ENCODE measurements at regions not wholly inside any gene's neighbourhood (a gene's known extent, or its start where the extent isn't known, plus 50 kb on each side); places are given as distances from the start of the nearest gene placed in this dataset.

DNA sequence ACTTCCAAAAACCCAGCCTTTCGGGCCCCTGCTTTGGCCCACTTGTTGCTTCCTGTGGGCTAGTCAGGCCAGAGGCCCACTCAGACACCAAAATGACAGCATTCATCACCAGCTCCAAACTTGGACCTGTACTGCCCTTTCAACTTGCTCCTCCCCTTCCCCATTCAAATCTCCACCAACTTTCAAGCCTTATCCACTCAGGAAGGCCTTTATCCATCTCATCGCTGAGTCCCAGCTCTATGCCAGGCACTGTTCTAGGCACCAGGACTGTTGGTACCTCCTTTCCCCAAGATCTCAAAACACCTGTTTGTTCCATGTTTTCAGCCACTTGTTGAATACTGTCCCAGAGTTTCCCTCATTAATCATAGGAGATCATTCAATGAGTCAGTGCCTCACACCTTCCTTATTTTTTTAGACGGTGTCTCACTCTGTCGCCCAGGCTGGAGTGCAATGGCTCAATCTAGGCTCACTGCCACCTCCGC is 1011.4 kb downstream of the UQCRFS1 start:
- no peaks in the 10 kb centered on the region for H3K36me3 Mint-ChIP-seq
- no peaks in the 10 kb centered on the region for H3K27me3 Mint-ChIP-seq
- peaks cover 9% of the 10 kb centered on the region for H3K9me3 Mint-ChIP-seq
- no peaks in the 10 kb centered on the region for H3K4me1 Mint-ChIP-seq
- DNase-seq (ENCODE audit: low spot score in 2 of 2), result no peak
- no peak for ATAC-seq (ENCODE audit: low read depth)
- no peak overlapping the region for H3K4me3 Mint-ChIP-seq
- no peak overlapping the region for H3K27ac Mint-ChIP-seq

GRCh38 chr19:28199323-28199722 is 1013.6 kb downstream of the UQCRFS1 start:
- H3K9me3 Mint-ChIP-seq, result peaks cover 12% of the 10 kb centered on the region
- DNase-seq (ENCODE audit: low spot score in 2 of 2), result no peak
- H3K4me1 Mint-ChIP-seq, result no peaks in the 10 kb centered on the region
- no peak for ATAC-seq (ENCODE audit: low read depth)
- H3K36me3 Mint-ChIP-seq, result no peaks in the 10 kb centered on the region
- no peak overlapping the region for H3K27ac Mint-ChIP-seq
- H3K4me3 Mint-ChIP-seq, result no peak overlapping the region
- no peaks in the 10 kb centered on the region for H3K27me3 Mint-ChIP-seq

- H3K9me3 Mint-ChIP-seq, result peaks cover 9% of the 10 kb centered on the region
- DNase-seq (ENCODE audit: low spot score in 2 of 2) (no peak), ATAC-seq (ENCODE audit: low read depth) (no peak)
- H3K4me1 Mint-ChIP-seq, result no peaks in the 10 kb centered on the region
- H3K27me3 Mint-ChIP-seq, result no peaks in the 10 kb centered on the region
- H3K27ac Mint-ChIP-seq, result no peak overlapping the region
- H3K36me3 Mint-ChIP-seq, result no peaks in the 10 kb centered on the region
- H3K4me3 Mint-ChIP-seq, result no peak overlapping the region
These were observed 1016.0 kb downstream of the UQCRFS1 start for GRCh38 chr19:28196961-28197360.

GRCh38 chr19:28196101-28196500 is 1016.9 kb downstream of the UQCRFS1 start:
- peaks cover 6% of the 10 kb centered on the region for H3K9me3 Mint-ChIP-seq

GRCh38 chr19:28185646-28186045 is 1027.3 kb downstream of the UQCRFS1 start:
- Mint-ChIP-seq H3K36me3 (no peaks in the 10 kb centered on the region), H3K4me3 (no peak overlapping the region), H3K9me3 (peaks cover 6% of the 10 kb centered on the region), H3K27ac (no peak overlapping the region), H3K27me3 (no peaks in the 10 kb centered on the region), H3K4me1 (no peaks in the 10 kb centered on the region)
- DNase-seq (ENCODE audit: low spot score in 2 of 2) (no peak), ATAC-seq (ENCODE audit: low read depth) (no peak)

More at GRCh38 chr19:28196101-28196500, 1016.9 kb downstream of the UQCRFS1 start:
- no peaks in the 10 kb centered on the region for H3K4me1 Mint-ChIP-seq
- no peak overlapping the region for H3K4me3 Mint-ChIP-seq
- H3K36me3 Mint-ChIP-seq, result no peaks in the 10 kb centered on the region
- DNase-seq (ENCODE audit: low spot score in 2 of 2), result no peak
- no peak for ATAC-seq (ENCODE audit: low read depth)
- H3K27me3 Mint-ChIP-seq, result no peaks in the 10 kb centered on the region
- H3K27ac Mint-ChIP-seq, result no peak overlapping the region

DNA sequence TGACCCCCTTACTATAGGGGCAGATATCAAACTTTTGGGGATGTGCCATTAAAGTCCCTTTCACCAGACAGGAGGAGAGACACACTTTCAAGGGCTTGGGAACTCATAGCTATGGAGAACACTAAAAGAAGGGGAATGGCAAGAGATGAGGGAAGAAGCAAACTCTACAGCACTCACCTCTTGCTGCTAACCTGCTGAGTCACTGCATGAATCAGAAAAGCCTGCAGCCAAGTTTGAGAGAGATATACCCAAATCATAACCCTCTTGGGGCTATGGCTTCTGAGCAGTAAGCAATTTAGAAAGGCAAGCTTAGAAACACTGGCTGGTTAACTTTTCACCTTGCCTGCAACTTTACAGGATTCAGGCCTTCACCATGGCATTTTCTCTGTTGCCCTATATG is 1028.0 kb downstream of the UQCRFS1 start:
- no peaks in the 10 kb centered on the region for H3K4me1 Mint-ChIP-seq
- no peak overlapping the region for H3K4me3 Mint-ChIP-seq
- peaks cover 6% of the 10 kb centered on the region for H3K9me3 Mint-ChIP-seq
- H3K36me3 Mint-ChIP-seq, result no peaks in the 10 kb centered on the region
- ATAC-seq (ENCODE audit: low read depth), result no peak
- no peak overlapping the region for H3K27ac Mint-ChIP-seq
- no peak for DNase-seq (ENCODE audit: low spot score in 2 of 2)
- H3K27me3 Mint-ChIP-seq, result no peaks in the 10 kb centered on the region

DNA sequence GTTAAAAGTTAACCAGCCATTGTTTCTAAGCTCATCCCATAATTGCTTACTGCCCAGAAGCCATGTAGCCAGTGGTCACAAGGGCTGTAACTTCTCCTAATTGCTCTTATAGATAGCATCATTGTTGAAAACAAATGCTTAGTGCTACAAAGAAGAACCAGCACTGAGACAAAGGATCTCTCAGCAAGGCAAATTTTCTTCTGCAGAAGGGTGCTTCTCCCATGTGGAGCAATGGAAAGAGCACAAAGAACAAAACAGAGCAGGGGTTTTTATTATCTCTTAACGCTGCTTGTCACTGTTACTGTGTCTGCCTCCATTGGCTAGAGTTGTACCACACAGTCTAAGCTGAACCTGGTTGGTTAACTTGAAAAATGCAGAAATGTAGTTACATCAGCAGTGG is 1036.8 kb downstream of the UQCRFS1 start:
- ATAC-seq (ENCODE audit: low read depth) (no peak), DNase-seq (ENCODE audit: low spot score in 2 of 2) (no peak)
- Mint-ChIP-seq H3K9me3 (peaks cover 20% of the 10 kb centered on the region), H3K4me1 (no peaks in the 10 kb centered on the region), H3K27ac (no peak overlapping the region), H3K4me3 (no peak overlapping the region), H3K27me3 (no peaks in the 10 kb centered on the region), H3K36me3 (no peaks in the 10 kb centered on the region)

GRCh38 chr19:28171983-28172382 is 1041.0 kb downstream of the UQCRFS1 start:
- H3K4me1 Mint-ChIP-seq, result no peaks in the 10 kb centered on the region
- H3K27ac Mint-ChIP-seq, result no peak overlapping the region
- no peak overlapping the region for H3K4me3 Mint-ChIP-seq
- H3K27me3 Mint-ChIP-seq, result no peaks in the 10 kb centered on the region
- DNase-seq (ENCODE audit: low spot score in 2 of 2) (no peak), ATAC-seq (ENCODE audit: low read depth) (no peak)
- no peaks in the 10 kb centered on the region for H3K36me3 Mint-ChIP-seq
- H3K9me3 Mint-ChIP-seq, result peaks cover 22% of the 10 kb centered on the region

GRCh38 chr19:28170066-28170465 is 1042.9 kb downstream of the UQCRFS1 start:
- no peak for ATAC-seq (ENCODE audit: low read depth)
- Mint-ChIP-seq H3K4me3 (no peak overlapping the region), H3K27me3 (no peaks in the 10 kb centered on the region), H3K27ac (no peak overlapping the region), H3K36me3 (no peaks in the 10 kb centered on the region), H3K4me1 (no peaks in the 10 kb centered on the region), H3K9me3 (peaks cover 15% of the 10 kb centered on the region)
- DNase-seq (ENCODE audit: low spot score in 2 of 2), result no peak

DNA sequence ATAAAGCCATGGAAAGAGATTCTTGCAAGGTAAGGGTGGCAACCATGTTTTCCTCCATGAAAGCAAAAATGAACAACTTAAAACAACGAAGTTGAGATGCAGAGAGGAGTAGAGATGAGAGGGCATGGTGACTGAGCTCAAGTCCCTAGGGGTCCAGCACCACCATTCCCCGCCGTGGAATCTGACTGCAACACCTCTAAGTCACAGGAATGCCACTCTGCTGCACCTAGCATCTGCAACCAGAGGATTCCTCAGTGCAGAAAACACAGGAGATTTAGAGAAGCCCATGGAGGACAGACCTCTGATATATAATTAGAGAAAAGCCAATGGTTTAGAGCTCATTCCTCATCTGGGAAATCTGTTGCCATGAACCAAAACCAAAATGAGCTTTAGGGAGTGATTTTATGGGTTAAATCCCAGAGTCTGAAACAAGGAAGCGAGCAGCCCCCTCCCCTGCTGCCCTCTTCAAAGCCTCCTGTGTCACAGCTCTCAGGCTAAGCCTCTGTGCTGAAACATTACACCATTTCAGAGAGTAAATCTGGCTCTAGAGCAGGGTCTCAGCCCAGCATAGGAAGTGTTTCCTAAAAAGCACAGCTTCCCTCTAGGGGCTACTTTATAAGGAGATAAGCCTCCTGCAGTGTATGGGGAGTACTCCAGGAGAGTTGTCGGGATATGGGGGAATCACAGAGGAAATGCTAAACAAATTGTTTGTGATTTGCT is 1043.6 kb downstream of the UQCRFS1 start:
- Mint-ChIP-seq H3K9me3 (peaks cover 15% of the 10 kb centered on the region), H3K27ac (no peak overlapping the region), H3K36me3 (no peaks in the 10 kb centered on the region), H3K27me3 (no peaks in the 10 kb centered on the region), H3K4me3 (no peak overlapping the region), H3K4me1 (no peaks in the 10 kb centered on the region)
- ATAC-seq (ENCODE audit: low read depth) (no peak), DNase-seq (ENCODE audit: low spot score in 2 of 2) (no peak)

DNA sequence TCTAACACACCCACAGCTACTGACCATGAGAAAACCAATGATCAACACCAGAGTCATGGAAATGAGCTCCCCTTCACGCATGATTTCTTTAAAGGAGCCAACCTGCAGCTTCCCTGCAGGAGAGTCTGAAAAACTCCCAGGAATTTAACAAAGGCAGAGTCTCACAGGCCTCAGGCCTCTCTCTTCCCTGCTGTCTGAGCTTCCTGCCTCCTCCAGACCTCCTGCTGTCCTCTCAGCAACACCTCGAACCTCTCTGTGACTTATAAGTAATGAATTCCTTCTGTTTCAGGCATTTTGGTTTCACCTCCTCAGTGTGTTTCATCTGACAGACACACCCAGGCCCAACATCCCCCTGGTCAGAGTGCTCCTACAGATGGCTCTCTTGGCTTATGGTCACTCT is 1044.4 kb downstream of the UQCRFS1 start:
- no peak overlapping the region for H3K4me3 Mint-ChIP-seq
- H3K9me3 Mint-ChIP-seq, result peaks cover 15% of the 10 kb centered on the region
- ATAC-seq (ENCODE audit: low read depth) (no peak), DNase-seq (ENCODE audit: low spot score in 2 of 2) (no peak)
- no peaks in the 10 kb centered on the region for H3K27me3 Mint-ChIP-seq
- H3K27ac Mint-ChIP-seq, result no peak overlapping the region
- H3K4me1 Mint-ChIP-seq, result no peaks in the 10 kb centered on the region
- no peaks in the 10 kb centered on the region for H3K36me3 Mint-ChIP-seq

DNA sequence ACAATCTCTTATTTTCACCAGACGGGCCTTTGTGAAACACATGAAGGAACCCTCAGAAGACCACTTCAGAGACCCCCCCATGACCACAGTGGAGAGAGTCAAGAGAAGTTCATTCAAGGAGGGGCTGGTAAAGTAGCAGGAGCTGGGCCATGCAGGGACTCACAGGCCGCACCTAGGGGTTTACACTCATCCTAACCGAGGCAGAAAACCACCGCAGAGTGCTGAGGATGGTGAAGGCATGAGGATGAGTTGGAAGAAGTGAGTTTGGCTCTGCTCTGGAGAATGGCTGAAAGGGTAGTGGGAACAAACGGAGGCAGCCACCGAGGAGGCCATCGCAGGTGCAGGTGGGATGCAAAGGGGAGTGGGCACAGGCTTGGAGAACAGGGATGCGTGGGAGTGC is 1046.9 kb downstream of the UQCRFS1 start:
- no peak overlapping the region for H3K27ac Mint-ChIP-seq
- H3K4me1 Mint-ChIP-seq, result no peaks in the 10 kb centered on the region
- DNase-seq (ENCODE audit: low spot score in 2 of 2), result no peak
- no peak overlapping the region for H3K4me3 Mint-ChIP-seq
- H3K27me3 Mint-ChIP-seq, result no peaks in the 10 kb centered on the region
- H3K9me3 Mint-ChIP-seq, result peaks cover 5% of the 10 kb centered on the region
- H3K36me3 Mint-ChIP-seq, result no peaks in the 10 kb centered on the region
- ATAC-seq (ENCODE audit: low read depth), result no peak

DNA sequence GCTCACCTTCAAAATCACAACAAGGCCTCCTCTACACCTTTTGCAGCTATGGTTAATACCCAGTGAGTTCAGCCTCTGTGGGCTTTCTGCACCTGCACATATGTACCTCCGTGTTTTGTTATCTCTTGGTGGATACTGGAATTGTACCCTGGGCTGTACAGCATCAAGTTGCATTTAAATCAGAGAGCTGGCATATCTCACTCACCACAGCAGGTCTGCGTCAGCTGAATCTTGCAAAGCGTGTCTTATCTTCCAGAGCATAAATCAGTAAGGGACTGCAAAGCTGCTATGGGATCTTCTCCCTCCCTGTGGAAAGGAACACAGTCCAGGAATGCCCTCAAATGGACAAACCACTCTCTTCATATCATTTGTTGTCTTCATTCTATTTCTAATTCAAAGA is 1048.7 kb downstream of the UQCRFS1 start:
- Mint-ChIP-seq H3K27me3 (no peaks in the 10 kb centered on the region), H3K36me3 (no peaks in the 10 kb centered on the region), H3K4me1 (no peaks in the 10 kb centered on the region), H3K4me3 (no peak overlapping the region), H3K9me3 (peaks cover 7% of the 10 kb centered on the region), H3K27ac (no peak overlapping the region)
- DNase-seq (ENCODE audit: low spot score in 2 of 2) (no peak), ATAC-seq (ENCODE audit: low read depth) (no peak)

DNA sequence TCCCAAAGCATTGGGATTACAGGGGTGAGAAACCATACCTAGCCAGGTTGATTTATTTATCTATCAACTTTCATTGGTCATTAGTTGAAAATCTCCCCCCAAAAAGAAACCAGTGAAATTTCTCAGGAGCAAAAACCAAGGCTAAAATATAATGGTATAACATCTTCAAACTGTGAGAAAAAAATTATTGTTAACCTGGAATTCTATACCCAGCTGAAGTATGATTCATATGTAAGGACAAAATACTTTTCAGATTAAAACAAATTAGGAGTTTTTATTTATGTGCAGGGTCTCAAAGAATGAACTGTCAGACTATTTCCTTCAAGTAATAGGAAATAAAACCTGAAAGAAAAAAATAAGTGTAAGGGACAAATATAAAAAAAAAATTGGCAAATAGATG is 1053.9 kb downstream of the UQCRFS1 start:
- DNase-seq (ENCODE audit: low spot score in 2 of 2) (no peak), ATAC-seq (ENCODE audit: low read depth) (no peak)
- Mint-ChIP-seq H3K4me3 (no peak overlapping the region), H3K9me3 (peaks cover 13% of the 10 kb centered on the region), H3K36me3 (no peaks in the 10 kb centered on the region), H3K27ac (no peak overlapping the region), H3K4me1 (no peaks in the 10 kb centered on the region), H3K27me3 (no peaks in the 10 kb centered on the region)

DNA sequence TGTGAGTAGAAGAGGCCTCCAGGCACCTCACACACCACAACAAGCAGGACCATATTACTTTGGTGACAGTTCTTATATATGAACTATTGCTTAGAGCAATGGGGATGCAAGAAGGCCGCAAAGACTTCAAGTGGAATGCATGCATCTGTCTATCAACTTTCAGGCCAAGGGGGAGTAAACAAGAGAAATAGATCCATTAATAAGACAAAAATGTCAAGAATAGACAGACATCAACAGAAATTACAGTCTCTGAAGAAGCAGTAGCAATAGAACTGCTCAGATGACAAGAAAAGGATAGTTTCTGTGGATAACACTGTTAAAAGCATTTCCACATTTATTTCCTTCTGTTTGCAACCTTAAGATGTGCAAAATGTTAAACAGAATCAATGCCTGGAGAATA is 1057.7 kb downstream of the UQCRFS1 start:
- ATAC-seq (ENCODE audit: low read depth) (no peak), DNase-seq (ENCODE audit: low spot score in 2 of 2) (no peak)
- Mint-ChIP-seq H3K27me3 (no peaks in the 10 kb centered on the region), H3K27ac (no peak overlapping the region), H3K4me3 (no peak overlapping the region), H3K9me3 (peaks cover 12% of the 10 kb centered on the region), H3K36me3 (no peaks in the 10 kb centered on the region), H3K4me1 (no peaks in the 10 kb centered on the region)

All from memory B cell (primary cell).